GM12878 (cell line): ENCODE measurements at regions not wholly inside any gene's neighbourhood (a gene's known extent, or its start where the extent isn't known, plus 50 kb on each side); places are given as distances from the start of the nearest gene placed in this dataset.
"Not testable (repeated sequence)": the region's sequence is repeated elsewhere in the genome, so short reads cannot be mapped to it uniquely, and the experiment has no call there.

Source experiments
- ATAC-seq: fragments of 200-7000 bp; cut with Tn5 transposase; 3 replicates; pipeline ENCODE4 v1.9.1; 2020; ENCODE audit warnings: mild to moderate bottlenecking, moderate library complexity
- BruUV-seq: library from RNA; stranded (reverse); fragments of 400-500 nt; replicated peaks from 2 replicates; lab custom pipeline; 2021; lab: Mats Ljungman, UMichigan
- CTCF ChIA-PET: fragments of 300-600 bp; sonication (Branson Sonifier 250); formaldehyde crosslinking; extraction: SDS; loops from one replicate; lab custom pipeline; 2021; ENCODE audit warnings: inconsistent platforms; lab: Yijun Ruan, JAX
- POLR2A ChIA-PET: fragments of 350-600 bp; formaldehyde crosslinking; extraction: SDS; loops from one replicate; lab custom pipeline; 2021; ENCODE audit warnings: inconsistent platforms; lab: Charles Lee
- RAD21 ChIA-PET: fragments of 300-600 bp; sonication (Branson Sonifier 250); formaldehyde crosslinking; loops from one replicate; lab custom pipeline; 2023; ENCODE audit warnings: antibody characterized with exemption; ENCODE audit not compliant: unreplicated experiment; lab: Charles Lee
- SMC1A ChIA-PET: fragments of 300-600 bp; sonication (Branson Sonifier 250); formaldehyde crosslinking; loops from one replicate; lab custom pipeline; 2023; ENCODE audit not compliant: unreplicated experiment, uncharacterized antibody; lab: Charles Lee
- DNase-seq: peaks from one replicate; pipeline ENCODE4 v3.0.0-alpha.2; 2011; ENCODE audit warnings: low read depth, low spot score
- FAIRE-seq: peaks from 3 replicates; lab custom pipeline; 2011; peaks lifted over from hg19 to GRCh38; lab: Jason Lieb, UNC
- H2AFZ ChIP-seq: 2 replicates; pipeline ENCODE4 v1.6.0; 2011; ENCODE audit warnings: low read depth, low read length, control low read depth; ENCODE audit not compliant: control insufficient read depth
- H3K27ac ChIP-seq: 2 replicates; pipeline ENCODE4 v1.5.1; 2011; ENCODE audit warnings: control low read depth; ENCODE audit not compliant: control insufficient read depth, insufficient read depth
- H3K27me3 ChIP-seq, 2 experiments: replicated peaks in 1 of 2; 2 replicates each; pipeline versions ENCODE4 v1.6.0 to v1.6.1; 2011; ENCODE audit warnings: low read length in 1 of 2; ENCODE audit not compliant: control insufficient read depth in 2 of 2, insufficient read depth in 2 of 2
- H3K36me3 ChIP-seq, 2 experiments: 2 replicates each; pipeline ENCODE4 v1.5.1; 2011; ENCODE audit warnings: low read length in 1 of 2; ENCODE audit not compliant: control insufficient read depth in 2 of 2, insufficient read depth in 2 of 2
- H3K4me1 ChIP-seq: 2 replicates; pipeline ENCODE4 v1.6.1; 2011; ENCODE audit warnings: mild to moderate bottlenecking, low read length, moderate library complexity, mixed read lengths; ENCODE audit not compliant: control insufficient read depth, insufficient read depth
- H3K4me2 ChIP-seq: 2 replicates; pipeline ENCODE4 v1.6.0; 2011; ENCODE audit warnings: control low read depth; ENCODE audit not compliant: control insufficient read depth, insufficient read depth
- H3K4me3 ChIP-seq: fragments of 200-600 bp; sonication (generic); 2 replicates; pipeline ENCODE4 v1.5.1; 2016
- H3K79me2 ChIP-seq: 2 replicates; pipeline ENCODE4 v1.6.0; 2011; ENCODE audit warnings: low read length; ENCODE audit not compliant: control insufficient read depth, insufficient read depth
- H3K9ac ChIP-seq: 2 replicates; pipeline ENCODE4 v1.8.0; 2011; ENCODE audit warnings: low read length, control low read depth, mixed read lengths; ENCODE audit not compliant: control insufficient read depth, insufficient read depth
- H3K9me3 ChIP-seq: replicated peaks from 3 replicates; pipeline ENCODE4 v1.5.1; 2011; ENCODE audit warnings: mild to moderate bottlenecking, low read length; ENCODE audit not compliant: control insufficient read depth, insufficient read depth
- H4K20me1 ChIP-seq: 2 replicates; pipeline ENCODE4 v1.6.0; 2011; ENCODE audit not compliant: control insufficient read depth, insufficient read depth
- BHLHE40 ChIP-seq, 2 experiments: fragments of 450-650 bp in 1 of 2; IDR thresholded peaks; 2 replicates each; pipeline ENCODE4 v1.6.1; 2011 to 2017; ENCODE audit warnings: low read depth in 2 of 2, borderline replicate concordance in 1 of 2, improper control_type of control experiment in 1 of 2, low read length in 1 of 2, mild to moderate bottlenecking in 1 of 2
- CBFB ChIP-seq: IDR thresholded peaks from 2 replicates; pipeline ENCODE4 v1.6.1; 2016; ENCODE audit warnings: antibody characterized with exemption, low read depth
- ESRRA ChIP-seq: IDR thresholded peaks from 2 replicates; pipeline ENCODE4 v1.6.1; 2012; ENCODE audit warnings: mild to moderate bottlenecking, low read length, improper control_type of control experiment
- IRF5 ChIP-seq: fragments of 450-650 bp; IDR thresholded peaks from 2 replicates; pipeline ENCODE4 v1.6.1; 2017; ENCODE audit warnings: borderline replicate concordance
- NRF1 ChIP-seq: conservative IDR thresholded peaks from 2 replicates; pipeline ENCODE4 v1.6.1; 2011; ENCODE audit warnings: mild to moderate bottlenecking, low read depth, low read length, improper control_type of control experiment
- POU2F2 ChIP-seq: IDR thresholded peaks from 3 replicates; pipeline ENCODE4 v1.6.1; 2011; ENCODE audit warnings: low read depth, mild to moderate bottlenecking, low read length, borderline replicate concordance
- SIN3A ChIP-seq: IDR thresholded peaks from 2 replicates; pipeline ENCODE4 v1.6.1; 2012; ENCODE audit warnings: low read depth, low read length, improper control_type of control experiment
- STAT1 ChIP-seq: fragments of 450-650 bp; conservative IDR thresholded peaks from 2 replicates; pipeline ENCODE4 v1.6.1; 2014; ENCODE audit warnings: antibody characterized with exemption, mild to moderate bottlenecking
- ZBTB4 ChIP-seq: fragments of 450-650 bp; formaldehyde crosslinking; IDR thresholded peaks from 2 replicates; pipeline ENCODE4 v1.4.0; 2022; ENCODE audit warnings: mild to moderate bottlenecking, moderate library complexity
- WGBS: methylation state at CpG from one replicate; pipeline ENCODE4 v1.1.6; 2016; ENCODE audit warnings: low lambda C conversion rate; ENCODE audit not compliant: insufficient replicate concordance, insufficient coverage; ENCODE audit errors: missing lambda C conversion rate; 5-methylcytosine and 5-hydroxymethylcytosine counted together
- in situ Hi-C: fragments of 300-500 bp; cut with MboI; formaldehyde crosslinking; loops from 9 replicates; pipeline ENCODE4 v1.14.3; 2018; ENCODE audit warnings: mixed read lengths
- intact Hi-C: fragments of 100-400 bp; cut with micrococcal nuclease; formaldehyde crosslinking; loops from one replicate; pipeline ENCODE4 v1.14.2; 2022; ENCODE audit not compliant: unreplicated experiment

GRCh38 chr7:153072806-153073205, 313.3 kb downstream of the ACTR3B start (continued):
- TF ChIP-seq ZBTB4 (CRISPR knock-in tag), result no peak

GRCh38 chr7:153076289-153076688, 316.7 kb downstream of the ACTR3B start:
- H3K27ac ChIP-seq, RAD21 ChIA-PET, FAIRE-seq, DNase-seq, H3K4me3 ChIP-seq, H4K20me1 ChIP-seq, POLR2A ChIA-PET, H3K36me3 ChIP-seq, H3K4me1 ChIP-seq, H3K27me3 ChIP-seq, ATAC-seq, H3K9me3 ChIP-seq, intact Hi-C loops, in situ Hi-C loops, H3K9ac ChIP-seq, CTCF ChIA-PET, H3K4me2 ChIP-seq, H2AFZ ChIP-seq, SMC1A ChIA-PET, BruUV-seq, H3K79me2 ChIP-seq: not testable (repeated sequence)
- WGBS, result 28% methylated on average over 2 of the region's 2 CpGs

GRCh38 chr7:153081496-153081895, 321.9 kb downstream of the ACTR3B start:
- Histone ChIP-seq H3K4me2 (no peak overlapping the region), H3K9me3 (no peaks in the 10 kb centered on the region), H3K4me1 (no peaks in the 10 kb centered on the region), H3K9ac (no peak overlapping the region), H3K27me3 (no peaks in the 10 kb centered on the region), H3K79me2 (no peaks in the 10 kb centered on the region), H2AFZ (no peak overlapping the region), H3K27ac (no peak overlapping the region), H3K4me3 (no peak overlapping the region), H3K36me3 (no peaks in the 10 kb centered on the region), H4K20me1 (no peaks in the 10 kb centered on the region)
- no peak for TF ChIP-seq BHLHE40 (IDR thresholded peaks at IDR 0.05; ENCODE audit: borderline replicate concordance in 1 of 2, low read depth in 2 of 2, low read length in 1 of 2)
- no peak for TF ChIP-seq STAT1
- no peak for TF ChIP-seq NRF1
- TF ChIP-seq ESRRA, result no peak
- no peak for TF ChIP-seq SIN3A
- TF ChIP-seq CBFB, result no peak
- no peak for TF ChIP-seq IRF5
- TF ChIP-seq POU2F2, result no peak
- POLR2A ChIA-PET, result no interaction called here
- SMC1A ChIA-PET, result no interaction called here
- 16% methylated on average over 8 of the region's 8 CpGs for WGBS
- intact Hi-C loops (no loop called here), in situ Hi-C loops (no loop called here)
- ATAC-seq (no peak), DNase-seq (no peak), FAIRE-seq (no peak)
- CTCF ChIA-PET, result no interaction called here
- BruUV-seq, result no TSS peak
- RAD21 ChIA-PET, result no interaction called here
